HEK293T (cell line): ENCODE measurements at regions not wholly inside any gene's neighbourhood (a gene's known extent, or its start where the extent isn't known, plus 50 kb on each side); places are given as distances from the start of the nearest gene placed in this dataset.

ENCODE experiments used
- BHLHE40 ChIP-seq: fragments of 450-650 bp; IDR thresholded peaks from 2 replicates; pipeline ENCODE4 v1.6.1; 2016; ENCODE audit warnings: mild to moderate bottlenecking, moderate library complexity, borderline replicate concordance
- CTBP1 ChIP-seq: fragments of 450-650 bp; IDR thresholded peaks from 2 replicates; pipeline ENCODE4 v1.6.1; 2016; ENCODE audit warnings: borderline replicate concordance
- FOXM1 ChIP-seq: fragments of 450-650 bp; IDR thresholded peaks from 2 replicates; pipeline ENCODE4 v1.6.1; 2017; ENCODE audit warnings: mild to moderate bottlenecking, borderline replicate concordance
- HDGF ChIP-seq: fragments of 450-650 bp; IDR thresholded peaks from 2 replicates; pipeline ENCODE4 v1.6.1; 2017; ENCODE audit warnings: antibody characterized with exemption, borderline replicate concordance
- NFRKB ChIP-seq: fragments of 450-650 bp; IDR thresholded peaks from 2 replicates; pipeline ENCODE4 v1.6.1; 2016; ENCODE audit warnings: mild to moderate bottlenecking, moderate library complexity
- SP1 ChIP-seq: fragments of 450-650 bp; IDR thresholded peaks from 2 replicates; pipeline ENCODE4 v1.6.1; 2017
- SUZ12 ChIP-seq: fragments of 450-650 bp; IDR thresholded peaks from 2 replicates; pipeline ENCODE4 v1.6.1; 2016; ENCODE audit warnings: mild to moderate bottlenecking
- TARDBP ChIP-seq: fragments of 450-650 bp; IDR thresholded peaks from 2 replicates; pipeline ENCODE4 v1.6.1; 2016
- ZNF384 ChIP-seq: fragments of 450-650 bp; IDR thresholded peaks from 2 replicates; pipeline ENCODE4 v1.6.1; 2016

DNA sequence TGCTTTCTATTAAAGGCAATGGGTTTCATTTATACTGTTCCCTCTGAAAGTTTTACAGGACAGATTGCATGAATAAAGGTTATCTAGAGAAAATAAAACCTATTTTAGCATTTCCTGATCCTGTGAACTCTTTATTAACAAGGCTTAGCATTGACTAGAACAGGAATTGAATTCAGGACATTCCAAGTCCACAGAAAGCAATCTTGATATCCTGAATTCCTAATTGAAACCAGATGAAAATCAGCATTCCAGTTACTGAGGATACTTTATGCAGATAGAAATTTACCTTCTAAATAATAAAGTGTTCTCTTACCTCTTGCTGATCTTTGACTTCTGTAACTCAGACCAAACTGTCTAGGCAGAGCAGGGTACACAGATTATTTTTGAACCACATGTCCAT, 151.4 kb downstream of the ZNF518B start:
- TF ChIP-seq NFRKB: no peak
- no peak for TF ChIP-seq ZNF384
- TF ChIP-seq TARDBP: no peak
- no peak for TF ChIP-seq BHLHE40
- no peak for TF ChIP-seq SUZ12
- TF ChIP-seq HDGF: no peak
- no peak for TF ChIP-seq FOXM1
- TF ChIP-seq CTBP1: no peak
- no peak for TF ChIP-seq SP1
